ENCODE measurements at regions not wholly inside any gene's neighbourhood (a gene's known extent, or its start where the extent isn't known, plus 50 kb on each side); places are given as distances from the start of the nearest gene placed in this dataset.
"Not testable (repeated sequence)": the region's sequence is repeated elsewhere in the genome, so short reads cannot be mapped to it uniquely, and the experiment has no call there.

GRCh38 chr5:164317676-164318075 is 812.3 kb downstream of the MAT2B start:
- no peak for DNase-seq

GRCh38 chr5:164319161-164319560 is 813.7 kb downstream of the MAT2B start:
- DNase-seq, result no peak

GRCh38 chr5:164324239-164324638 is 818.8 kb downstream of the MAT2B start:
- DNase-seq, result no peak

GRCh38 chr5:164326219-164326618 is 820.8 kb downstream of the MAT2B start:
- DNase-seq, result no peak

- DNase-seq, result not testable (repeated sequence)
Observed at GRCh38 chr5:164327166-164327565, 821.7 kb downstream of the MAT2B start.

- no peak for DNase-seq
Observed at GRCh38 chr5:164332349-164333196, 827.2 kb downstream of the MAT2B start.

GRCh38 chr5:164335837-164336236 is 830.4 kb downstream of the MAT2B start:
- no peak for DNase-seq

- no peak for DNase-seq
Observed at GRCh38 chr5:164336276-164336675, 830.9 kb downstream of the MAT2B start.

GRCh38 chr5:164336906-164337305 is 831.5 kb downstream of the MAT2B start:
- DNase-seq, result no peak

DNA sequence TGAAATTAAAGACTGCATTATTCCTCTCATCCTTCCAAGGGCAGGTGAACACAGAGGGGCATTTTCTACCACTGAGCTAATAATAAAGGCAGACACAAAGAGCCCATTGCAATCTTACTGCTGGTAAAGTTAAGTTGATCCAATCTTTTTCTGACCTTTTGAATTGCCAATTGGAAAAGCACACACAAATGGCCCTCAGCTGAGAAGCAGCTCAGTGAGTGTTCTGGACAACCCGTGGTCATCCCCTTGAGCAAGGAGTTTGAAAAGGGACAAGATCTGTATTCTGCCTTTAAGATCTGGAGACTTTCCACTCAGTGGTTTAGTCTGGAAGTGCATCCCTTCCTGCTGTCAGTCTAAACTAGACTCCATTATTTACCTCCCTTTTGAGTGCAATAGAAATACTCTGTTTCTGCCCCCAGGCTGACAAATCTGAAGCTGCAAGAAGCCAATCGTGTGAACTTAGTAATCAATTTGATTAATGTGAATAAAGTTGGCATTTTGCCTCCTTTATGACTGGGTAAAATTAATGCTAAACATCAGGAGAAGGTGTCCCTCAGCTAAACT is 835.7 kb downstream of the MAT2B start:
- no peak for DNase-seq

DNA sequence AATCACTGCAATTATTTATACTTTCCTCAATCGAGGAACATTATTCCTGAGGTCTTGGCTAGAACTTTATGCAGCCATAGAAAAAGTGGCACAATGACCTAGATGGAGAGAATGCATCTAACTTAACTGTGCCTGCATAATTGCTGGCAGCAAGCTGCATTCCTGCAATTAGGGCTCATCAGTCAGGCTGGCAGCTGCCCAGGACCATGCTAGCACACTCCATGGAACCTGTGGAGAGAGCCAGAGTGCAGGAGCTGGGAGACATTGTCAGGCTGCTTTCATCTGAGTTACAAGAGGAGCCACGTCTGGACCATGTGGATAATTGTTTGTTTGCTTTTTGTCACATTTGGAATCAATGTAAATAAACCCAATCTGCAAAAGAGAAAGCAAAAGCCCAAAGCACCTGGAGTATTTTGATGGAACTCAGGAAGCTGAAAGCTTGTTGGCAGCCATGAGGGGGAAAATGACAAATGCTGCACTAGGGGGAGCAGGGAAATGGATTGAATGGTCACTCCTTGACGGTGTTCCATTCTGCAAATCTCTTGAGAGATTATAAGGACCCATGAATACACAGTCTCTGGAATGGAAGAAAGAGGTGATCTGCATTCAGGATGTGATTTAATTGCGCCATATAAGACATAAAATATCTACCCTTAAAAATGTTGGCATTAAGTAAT is 839.9 kb downstream of the MAT2B start:
- no peak for DNase-seq

- DNase-seq, result no peak
Observed at GRCh38 chr5:164345853-164346252, 840.4 kb downstream of the MAT2B start.

GRCh38 chr5:164346785-164347630 is 841.6 kb downstream of the MAT2B start:
- DNase-seq, result no peak

- no peak for DNase-seq
Observed at GRCh38 chr5:164350236-164350635, 844.8 kb downstream of the MAT2B start.

DNA sequence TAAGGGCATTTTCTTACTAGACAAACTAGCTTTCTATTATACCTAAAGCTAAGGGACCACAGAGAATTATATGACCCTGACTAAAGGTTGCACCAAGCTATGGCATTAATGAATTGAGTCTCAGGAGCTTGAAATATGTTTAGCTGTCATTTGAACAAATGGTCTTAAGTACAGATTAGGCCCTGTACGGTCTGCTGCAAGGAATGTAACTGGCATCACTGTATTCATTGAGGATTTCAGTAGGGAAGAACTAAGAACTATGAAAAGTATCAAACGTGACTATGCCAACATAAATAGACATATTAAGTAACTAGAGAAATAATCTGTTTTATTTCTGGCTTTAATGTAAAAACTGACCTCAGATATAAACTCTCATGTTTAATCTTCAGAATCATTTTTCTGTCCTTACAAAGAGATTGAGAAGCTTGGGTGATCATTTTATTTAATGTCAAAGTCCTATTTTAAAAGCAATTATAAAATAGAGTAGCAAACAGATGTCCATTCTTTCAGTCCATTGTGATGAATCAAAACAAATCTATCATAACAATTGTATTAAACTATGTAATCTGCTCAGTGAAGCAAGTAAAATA is 845.9 kb downstream of the MAT2B start:
- no peak for DNase-seq

DNA sequence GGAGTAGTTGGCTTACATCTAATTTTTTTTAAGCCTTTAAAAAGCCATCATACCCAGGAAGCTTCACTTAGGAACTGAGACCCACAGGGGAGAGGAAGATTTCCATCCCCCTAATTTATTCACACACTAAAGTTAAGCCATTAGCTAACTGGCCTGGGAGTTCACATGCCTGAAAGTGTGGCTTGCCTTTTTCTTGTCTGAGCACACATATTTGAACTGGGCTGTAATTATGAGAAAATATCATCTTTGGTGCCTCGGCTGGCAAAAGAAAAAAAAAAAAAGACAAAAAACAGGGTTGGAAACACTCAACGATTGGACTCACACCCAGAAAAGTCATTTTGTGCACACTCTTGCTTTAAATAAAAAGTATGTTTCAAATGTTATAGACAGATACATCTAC is 847.3 kb downstream of the MAT2B start:
- no peak for DNase-seq

- DNase-seq, result no peak
Observed at GRCh38 chr5:164353155-164353554, 847.7 kb downstream of the MAT2B start.

- no peak for DNase-seq
Observed at GRCh38 chr5:164354139-164354751, 848.8 kb downstream of the MAT2B start.

- DNase-seq, result no peak
Observed at GRCh38 chr5:164355267-164355830, 849.9 kb downstream of the MAT2B start.

GRCh38 chr5:164356790-164357189 is 851.4 kb downstream of the MAT2B start:
- DNase-seq, result no peak

DNA sequence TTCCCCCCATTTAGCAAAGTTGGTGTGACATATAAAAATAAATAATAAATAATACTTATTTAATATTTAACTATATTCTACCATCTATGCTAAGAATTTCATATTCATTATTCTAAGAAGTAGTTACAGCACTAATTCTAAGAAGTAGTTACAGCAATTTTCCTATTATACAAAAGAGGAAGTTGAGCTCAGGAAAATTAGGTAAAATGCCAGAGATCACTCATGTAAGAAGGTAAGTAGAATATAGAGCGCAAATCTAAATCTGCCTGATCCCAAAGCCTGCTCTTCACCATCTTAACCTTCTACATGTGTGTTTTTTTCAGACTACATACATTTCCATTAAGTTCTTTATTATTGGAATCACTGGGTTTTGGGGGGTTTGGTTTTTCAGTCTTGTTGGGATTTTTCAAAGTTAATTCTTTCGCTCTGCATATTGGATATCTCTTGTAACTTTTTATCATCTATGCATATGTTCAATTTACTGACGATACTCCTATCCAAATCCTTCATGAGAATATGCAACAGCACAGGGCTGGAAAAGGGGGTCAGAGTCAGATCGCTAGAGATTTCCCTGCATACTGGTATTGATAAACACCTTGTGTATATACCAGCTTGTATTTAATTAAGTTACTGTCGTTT is 852.1 kb downstream of the MAT2B start:
- DNase-seq, result no peak
